Muscle of leg (tissue), 3 donors: ENCODE measurements at regions not wholly inside any gene's neighbourhood (a gene's known extent, or its start where the extent isn't known, plus 50 kb on each side); places are given as distances from the start of the nearest gene placed in this dataset.

Experiments used
- DNase-seq: peaks from one replicate; pipeline ENCODE4 v3.0.0; 2013
- H3K27ac ChIP-seq: one replicate; pipeline ENCODE4 v1.5.1; 2013; ENCODE audit warnings: mild to moderate bottlenecking, low read length, control low read depth
- H3K27me3 ChIP-seq: one replicate; pipeline ENCODE4 v1.6.1; 2013; ENCODE audit warnings: low read length; ENCODE audit not compliant: control insufficient read depth, insufficient read depth
- H3K36me3 ChIP-seq: one replicate; pipeline ENCODE4 v1.6.1; 2013; ENCODE audit warnings: low read length; ENCODE audit not compliant: control insufficient read depth, insufficient read depth
- H3K4me1 ChIP-seq: one replicate; pipeline ENCODE4 v1.6.1; 2013; ENCODE audit warnings: low read length; ENCODE audit not compliant: control insufficient read depth, insufficient read depth
- H3K4me3 ChIP-seq: one replicate; pipeline ENCODE4 v1.5.1; 2013; ENCODE audit warnings: low read length, control low read depth
- H3K9me3 ChIP-seq: replicated peaks from 2 replicates; pipeline ENCODE4 v1.6.1; 2013; ENCODE audit warnings: low read depth, low read length; ENCODE audit not compliant: control insufficient read depth
- WGBS: methylation state at CpG from one replicate; pipeline ENCODE4 v1.1.5; 2013; ENCODE audit warnings: missing lambda C conversion rate; ENCODE audit not compliant: insufficient coverage; 5-methylcytosine and 5-hydroxymethylcytosine counted together

DNA sequence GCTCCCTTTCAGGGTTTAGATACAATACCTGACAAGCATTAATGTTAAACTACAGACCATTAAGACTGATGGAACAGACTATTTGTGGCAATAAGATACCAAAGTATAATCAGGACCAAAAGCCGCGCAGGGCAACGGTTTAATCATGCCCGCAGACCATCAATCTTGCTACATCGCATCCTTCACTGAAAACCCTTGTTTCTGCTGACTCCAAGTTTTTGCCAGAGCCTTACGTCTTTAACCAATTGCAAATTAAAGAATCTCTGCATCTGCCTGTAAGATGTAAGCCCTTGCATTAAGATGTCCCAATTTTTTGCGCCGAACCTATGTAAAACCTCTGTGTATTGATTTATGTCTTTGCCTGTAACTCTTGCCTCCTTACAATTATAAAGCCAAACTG is 94.2 kb upstream of the RBBP6 start:
- no peak for DNase-seq
- WGBS = 94% methylated on average over 5 of the region's 8 CpGs
- no peaks in the 10 kb centered on the region for H3K4me1 ChIP-seq
- no peak overlapping the region for H3K4me3 ChIP-seq
- no peaks in the 10 kb centered on the region for H3K9me3 ChIP-seq
- H3K27ac ChIP-seq = no peak overlapping the region
- H3K36me3 ChIP-seq = no peaks in the 10 kb centered on the region
- no peaks in the 10 kb centered on the region for H3K27me3 ChIP-seq

DNA sequence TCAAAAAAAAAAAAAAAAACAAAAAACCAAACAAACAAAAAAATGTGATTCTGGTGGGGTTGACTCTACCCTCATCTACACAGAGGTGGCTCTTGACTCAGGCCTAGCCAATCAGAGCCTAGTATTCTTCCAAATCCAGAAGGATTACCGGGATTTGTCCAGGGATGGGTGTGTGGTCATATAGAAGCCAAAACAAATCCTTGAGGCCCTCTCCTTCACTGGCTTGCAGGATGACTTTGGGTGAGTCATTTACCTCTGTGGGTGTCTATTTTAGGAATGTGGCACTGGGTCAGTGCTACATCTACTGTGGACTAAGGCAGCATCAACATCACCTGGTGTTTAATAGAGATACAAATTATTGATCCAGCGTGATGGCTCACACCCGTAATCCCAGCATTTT is 93.2 kb upstream of the RBBP6 start:
- Histone ChIP-seq H3K9me3 (no peaks in the 10 kb centered on the region), H3K4me3 (no peak overlapping the region), H3K27me3 (no peaks in the 10 kb centered on the region), H3K36me3 (no peaks in the 10 kb centered on the region), H3K27ac (no peak overlapping the region), H3K4me1 (no peaks in the 10 kb centered on the region)
- no peak for DNase-seq
- 90% methylated on average over 2 of the region's 3 CpGs for WGBS

DNA sequence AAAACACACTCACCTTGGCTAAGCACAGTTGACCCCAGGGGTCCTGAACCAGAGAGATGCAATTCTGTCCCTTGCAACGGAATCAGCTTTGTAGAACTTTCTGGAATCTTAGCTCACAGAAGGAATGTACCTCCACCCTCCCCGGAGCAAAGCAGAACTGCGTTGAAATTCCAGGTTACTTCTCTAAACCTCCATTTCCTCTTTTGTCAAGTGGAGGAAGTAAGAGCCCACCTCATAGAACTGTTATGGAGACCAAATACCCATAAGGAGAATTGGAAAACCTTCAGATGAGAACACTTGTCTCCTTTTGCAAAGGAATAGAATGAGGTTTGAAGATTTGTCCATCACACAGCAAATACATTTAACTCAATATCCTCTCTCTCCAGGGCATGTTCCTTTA is 86.6 kb upstream of the RBBP6 start:
- no peak overlapping the region for H3K27ac ChIP-seq
- no peaks in the 10 kb centered on the region for H3K9me3 ChIP-seq
- 89% methylated on average over 1 of the region's 3 CpGs for WGBS
- H3K36me3 ChIP-seq = no peaks in the 10 kb centered on the region
- no peaks in the 10 kb centered on the region for H3K4me1 ChIP-seq
- DNase-seq = no peak
- no peaks in the 10 kb centered on the region for H3K27me3 ChIP-seq
- H3K4me3 ChIP-seq = no peak overlapping the region

DNA sequence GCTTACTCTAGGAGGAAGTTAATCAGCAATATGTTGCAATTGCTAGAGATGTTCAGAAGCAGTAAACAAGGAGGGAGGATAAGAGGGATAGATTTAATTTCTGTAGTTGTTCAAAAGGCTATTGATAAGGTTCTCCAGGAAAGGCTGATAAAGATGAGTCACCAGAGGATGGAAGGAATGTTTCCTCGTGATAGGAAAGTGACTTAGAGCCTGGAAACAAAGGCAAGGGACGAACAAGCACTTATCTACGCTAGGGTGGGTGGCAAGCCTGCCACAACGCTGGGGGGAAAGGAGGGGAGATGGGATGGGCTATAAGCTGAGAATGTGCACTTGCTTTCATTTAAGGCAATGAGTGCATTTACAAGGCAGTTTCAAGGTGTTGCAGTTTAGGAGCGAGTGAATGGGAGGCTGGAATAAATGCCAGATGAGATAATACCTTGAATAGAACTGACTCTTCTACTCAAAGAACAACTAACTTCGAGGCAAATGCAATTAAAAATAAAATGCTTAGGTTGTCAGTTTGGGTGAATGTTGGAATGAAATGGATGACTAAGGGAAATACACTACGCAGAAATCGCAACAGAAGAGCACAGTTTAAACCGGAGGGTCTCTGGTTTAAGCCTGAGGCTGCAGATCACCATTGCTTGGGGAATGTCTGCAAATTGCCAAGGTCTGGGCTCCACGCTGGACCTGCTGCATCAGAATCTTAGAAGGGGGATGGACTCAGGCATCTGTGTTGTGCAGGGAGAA is 76.0 kb upstream of the RBBP6 start:
- no peaks in the 10 kb centered on the region for H3K27me3 ChIP-seq
- no peak overlapping the region for H3K27ac ChIP-seq
- H3K4me3 ChIP-seq = no peak overlapping the region
- H3K9me3 ChIP-seq = no peaks in the 10 kb centered on the region
- no peaks in the 10 kb centered on the region for H3K4me1 ChIP-seq
- no peak for DNase-seq
- no peaks in the 10 kb centered on the region for H3K36me3 ChIP-seq
- WGBS = 62% methylated on average over 8 of the region's 10 CpGs

GRCh38 chr16:24471561-24472350 is 67.6 kb upstream of the RBBP6 start:
- peak; percentile 15 for DNase-seq
- H3K36me3 ChIP-seq = no peaks in the 10 kb centered on the region
- H3K4me3 ChIP-seq = no peak overlapping the region
- no peaks in the 10 kb centered on the region for H3K27me3 ChIP-seq
- peaks cover 2% of the 10 kb centered on the region for H3K9me3 ChIP-seq
- WGBS = 57% methylated on average over 5 of the region's 7 CpGs
- H3K4me1 ChIP-seq = no peaks in the 10 kb centered on the region
- no peak overlapping the region for H3K27ac ChIP-seq

DNA sequence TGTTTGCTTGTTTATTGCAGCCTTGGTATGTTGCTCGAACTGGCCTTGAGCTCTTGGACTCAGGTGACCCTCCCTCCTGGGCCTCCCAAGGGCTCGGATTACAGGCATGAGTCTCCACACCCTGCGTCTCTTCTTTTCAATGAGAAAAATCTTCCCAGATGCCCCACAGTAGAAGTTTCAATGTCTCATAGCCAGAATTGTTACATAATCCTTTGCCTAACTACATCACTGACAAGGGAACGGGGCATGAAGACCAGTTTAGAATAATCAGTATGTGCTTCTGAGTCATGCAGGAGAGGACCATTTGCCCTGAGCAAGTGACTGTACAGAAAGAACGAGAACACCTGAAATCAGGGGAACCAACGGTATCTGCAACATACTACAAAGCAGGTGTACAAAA is 61.9 kb upstream of the RBBP6 start:
- 68% methylated on average over 3 of the region's 6 CpGs for WGBS
- no peak for DNase-seq
- Histone ChIP-seq H3K9me3 (peaks cover 2% of the 10 kb centered on the region), H3K4me1 (no peaks in the 10 kb centered on the region), H3K27me3 (no peaks in the 10 kb centered on the region), H3K4me3 (no peak overlapping the region), H3K27ac (no peak overlapping the region), H3K36me3 (no peaks in the 10 kb centered on the region)

DNA sequence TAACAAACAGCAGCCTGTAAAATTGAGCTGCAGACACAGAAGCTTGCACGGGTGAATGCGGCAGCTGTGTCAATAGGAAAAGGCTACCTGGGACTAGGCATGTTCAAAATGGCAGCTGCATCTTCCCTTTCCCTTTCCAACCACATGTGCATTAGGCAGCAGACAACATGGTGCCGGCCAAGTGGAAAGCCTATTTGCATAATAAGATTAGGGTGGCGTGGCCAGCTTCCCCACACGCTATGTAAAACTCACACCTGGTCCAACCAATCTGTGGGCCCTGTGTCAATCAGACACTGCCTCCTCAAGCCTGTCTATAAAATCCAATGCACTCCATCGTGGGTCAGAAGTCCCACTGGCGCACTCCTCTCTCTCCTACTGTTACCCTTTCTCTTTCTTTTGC is 61.0 kb upstream of the RBBP6 start:
- WGBS = 90% methylated on average over 4 of the region's 7 CpGs
- Histone ChIP-seq H3K4me1 (no peaks in the 10 kb centered on the region), H3K9me3 (peaks cover 2% of the 10 kb centered on the region), H3K4me3 (no peak overlapping the region), H3K36me3 (no peaks in the 10 kb centered on the region), H3K27me3 (no peaks in the 10 kb centered on the region), H3K27ac (no peak overlapping the region)
- no peak for DNase-seq

DNA sequence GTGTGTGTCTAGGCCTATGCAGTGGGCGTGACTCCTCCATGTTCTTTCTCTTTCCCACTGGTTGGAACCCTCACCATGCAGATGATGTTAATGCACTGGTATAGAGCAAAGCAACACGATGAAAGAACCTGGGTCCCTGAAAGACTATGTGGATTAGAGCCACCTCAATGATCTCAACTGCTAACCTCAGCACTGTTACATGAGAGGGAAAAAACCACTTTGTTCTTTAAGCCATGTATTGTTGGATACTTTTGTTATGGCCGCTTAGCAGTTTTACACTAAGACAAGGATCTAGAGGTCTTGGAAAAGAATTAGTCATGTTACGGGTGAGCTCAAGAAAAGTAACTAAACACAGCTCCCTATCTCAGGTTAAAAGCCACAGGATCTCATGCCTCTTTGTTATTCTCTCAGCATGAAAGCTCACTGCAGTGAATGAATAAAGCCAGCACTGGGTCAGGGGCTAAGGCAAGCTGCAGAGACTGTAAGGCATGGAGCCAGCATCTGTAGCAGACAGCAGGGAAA is 56.6 kb upstream of the RBBP6 start:
- H3K36me3 ChIP-seq = no peaks in the 10 kb centered on the region
- no peaks in the 10 kb centered on the region for H3K4me1 ChIP-seq
- no peak for DNase-seq
- no peaks in the 10 kb centered on the region for H3K9me3 ChIP-seq
- no peak overlapping the region for H3K4me3 ChIP-seq
- 100% methylated on average over 1 of the region's 4 CpGs for WGBS
- no peaks in the 10 kb centered on the region for H3K27me3 ChIP-seq
- no peak overlapping the region for H3K27ac ChIP-seq

GRCh38 chr16:24488045-24488444 is 51.3 kb upstream of the RBBP6 start:
- Histone ChIP-seq H3K4me1 (no peaks in the 10 kb centered on the region), H3K27me3 (no peaks in the 10 kb centered on the region), H3K9me3 (no peaks in the 10 kb centered on the region), H3K27ac (no peak overlapping the region), H3K4me3 (no peak overlapping the region), H3K36me3 (no peaks in the 10 kb centered on the region)
- no CpG with 5 or more reads among the region's 2 CpGs for WGBS
- no peak for DNase-seq
